ENCODE measurements at regions not wholly inside any gene's neighbourhood (a gene's known extent, or its start where the extent isn't known, plus 50 kb on each side); places are given as distances from the start of the nearest gene placed in this dataset.
A peak's percentile ranks its signal among the peaks of the same experiment; 100 is the strongest.

- peaks cover 83% of the 10 kb centered on the region for H3K79me2 ChIP-seq (ENCODE audit: insufficient read depth, low read depth, low read length)
- peak overlapping the region; percentile 61 for H3K4me3 ChIP-seq (ENCODE audit: low read depth, low read length, poor library complexity, severe bottlenecking)
- peaks cover 11% of the 10 kb centered on the region for H3K36me3 ChIP-seq (ENCODE audit: insufficient read depth, low read length)
- CTCF ChIA-PET (ENCODE audit: unreplicated experiment), result no interaction called here
- peaks cover 48% of the 10 kb centered on the region for H3K4me1 ChIP-seq (ENCODE audit: insufficient read depth, low read length, poor library complexity, severe bottlenecking)
- intact Hi-C loops (cut with micrococcal nuclease; ENCODE audit: unreplicated experiment), result loop anchor here (5.0 to 10.0 kb wide), 3 partner anchors 208 to 530 kb away; partner anchors contain the start of gene PCNX1
- H2AFZ ChIP-seq (ENCODE audit: low read length), result peak overlapping the region; percentile 36; the same call in 1 of the 2 replicates
- H4K20me1 ChIP-seq (ENCODE audit: insufficient read depth, low read length), result 0 out of 2 replicates have a peak, but pooled peaks cover 5% of the 10 kb centered on the region
- no peaks in the 10 kb centered on the region for H3K9me2 ChIP-seq (ENCODE audit: insufficient read depth, low read length)
- POLR2A ChIA-PET, result interaction anchor here (0.7 to 1.3 kb wide), 7 partner anchors 9 to 230 kb away, joined by 3 to 5 read pairs (median 3); no protein-coding TSS in a partner anchor
- DNase-seq (ENCODE audit: low spot score), result peak; percentile 60
- BruUV-seq (replicated peaks), result no TSS peak
- no peak for TF ChIP-seq EZH2phosphoT487 (IDR thresholded peaks at IDR 0.05; ENCODE audit: borderline replicate concordance, low read depth, low read length)
- TF ChIP-seq CTCF (conservative IDR thresholded peaks at IDR 0.05; ENCODE audit: low read length), result no peak; the same call in 1 of the 2 replicates
- 0 out of 2 replicates have a peak, but pooled peaks cover 4% of the 10 kb centered on the region for H3K9me3 ChIP-seq (ENCODE audit: low read length)
- peak overlapping the region; percentile 80 for H3K4me2 ChIP-seq (ENCODE audit: low read length)
- peak overlapping the region; percentile 32 for H3K27ac ChIP-seq (ENCODE audit: low read depth, low read length, poor library complexity, severe bottlenecking)
Measured at GRCh38 chr14:71324767-71325272, 417.6 kb downstream of the PCNX1 start.

- Histone ChIP-seq H3K9me3 (ENCODE audit: low read length) (0 out of 2 replicates have a peak, but pooled peaks cover 4% of the 10 kb centered on the region), H3K4me3 (ENCODE audit: low read depth, low read length, poor library complexity, severe bottlenecking) (no peak overlapping the region), H4K20me1 (ENCODE audit: insufficient read depth, low read length) (0 out of 2 replicates have a peak, but pooled peaks cover 5% of the 10 kb centered on the region), H2AFZ (ENCODE audit: low read length) (no peak overlapping the region), H3K9me2 (ENCODE audit: insufficient read depth, low read length) (no peaks in the 10 kb centered on the region), H3K36me3 (ENCODE audit: insufficient read depth, low read length) (peaks cover 24% of the 10 kb centered on the region), H3K27ac (ENCODE audit: low read depth, low read length, poor library complexity, severe bottlenecking) (no peak overlapping the region), H3K4me2 (ENCODE audit: low read length) (no peak overlapping the region), H3K79me2 (ENCODE audit: insufficient read depth, low read depth, low read length) (peaks cover 95% of the 10 kb centered on the region), H3K4me1 (ENCODE audit: insufficient read depth, low read length, poor library complexity, severe bottlenecking) (peaks cover 49% of the 10 kb centered on the region)
- no TSS peak for BruUV-seq (replicated peaks)
- ChIA-PET CTCF (ENCODE audit: unreplicated experiment) (no interaction called here), POLR2A (no interaction called here)
- intact Hi-C loops (cut with micrococcal nuclease; ENCODE audit: unreplicated experiment), result loop anchor here (10.0 kb wide), 1 partner anchor 527 kb away; no protein-coding TSS in a partner anchor
- TF ChIP-seq CTCF (conservative IDR thresholded peaks at IDR 0.05; ENCODE audit: low read length), result no peak
- no peak for TF ChIP-seq EZH2phosphoT487 (IDR thresholded peaks at IDR 0.05; ENCODE audit: borderline replicate concordance, low read depth, low read length)
- no peak for DNase-seq (ENCODE audit: low spot score)
Measured at GRCh38 chr14:71327691-71328090, 420.4 kb downstream of the PCNX1 start.

- Histone ChIP-seq H3K9me2 (ENCODE audit: insufficient read depth, low read length) (no peaks in the 10 kb centered on the region), H3K4me2 (ENCODE audit: low read length) (no peak overlapping the region), H3K79me2 (ENCODE audit: insufficient read depth, low read depth, low read length) (peaks cover 95% of the 10 kb centered on the region), H2AFZ (ENCODE audit: low read length) (no peak overlapping the region), H4K20me1 (ENCODE audit: insufficient read depth, low read length) (0 out of 2 replicates have a peak, but pooled peaks cover 2% of the 10 kb centered on the region), H3K36me3 (ENCODE audit: insufficient read depth, low read length) (peaks cover 28% of the 10 kb centered on the region), H3K4me1 (ENCODE audit: insufficient read depth, low read length, poor library complexity, severe bottlenecking) (peaks cover 44% of the 10 kb centered on the region), H3K9me3 (ENCODE audit: low read length) (0 out of 2 replicates have a peak, but pooled peaks cover 4% of the 10 kb centered on the region), H3K4me3 (ENCODE audit: low read depth, low read length, poor library complexity, severe bottlenecking) (no peak overlapping the region), H3K27ac (ENCODE audit: low read depth, low read length, poor library complexity, severe bottlenecking) (no peak overlapping the region)
- no peak for DNase-seq (ENCODE audit: low spot score)
- ChIA-PET CTCF (ENCODE audit: unreplicated experiment) (no interaction called here), POLR2A (no interaction called here)
- BruUV-seq (replicated peaks), result no TSS peak
- no peak for TF ChIP-seq EZH2phosphoT487 (IDR thresholded peaks at IDR 0.05; ENCODE audit: borderline replicate concordance, low read depth, low read length)
- no peak for TF ChIP-seq CTCF (conservative IDR thresholded peaks at IDR 0.05; ENCODE audit: low read length)
- intact Hi-C loops (cut with micrococcal nuclease; ENCODE audit: unreplicated experiment), result loop anchor here (10.0 kb wide), 1 partner anchor 527 kb away; no protein-coding TSS in a partner anchor
Measured at GRCh38 chr14:71328183-71328582, 420.9 kb downstream of the PCNX1 start.
